ENCODE measurements at regions not wholly inside any gene's neighbourhood (a gene's known extent, or its start where the extent isn't known, plus 50 kb on each side); places are given as distances from the start of the nearest gene placed in this dataset.
"Not testable (repeated sequence)": the region's sequence is repeated elsewhere in the genome, so short reads cannot be mapped to it uniquely, and the experiment has no call there.

GRCh38 chr1:196366-196765, 255.1 kb downstream of the OR4F29 start:
- H3K9ac ChIP-seq (ENCODE audit: insufficient read depth, low read length, poor library complexity, severe bottlenecking); H4K20me1 ChIP-seq (ENCODE audit: insufficient read depth, low read length); H3K79me2 ChIP-seq (ENCODE audit: insufficient read depth, low read length); H3K27ac ChIP-seq (ENCODE audit: low read depth in 1 of 2, low read length in 2 of 2); intact Hi-C loops (cut with micrococcal nuclease); H3K9me3 ChIP-seq (replicated peaks in 1 of 2; ENCODE audit: control insufficient read depth in 1 of 2, insufficient read depth in 1 of 2, low read length in 2 of 2); H3K36me3 ChIP-seq (replicated peaks in 1 of 2; ENCODE audit: control insufficient read depth in 1 of 2, insufficient read depth in 2 of 2, low read length in 2 of 2); H3K4me1 Mint-ChIP-seq; H3K36me3 Mint-ChIP-seq; H3K4me3 ChIP-seq (replicated peaks in 1 of 3; ENCODE audit: low read depth in 2 of 3, low read length in 3 of 3); DNase-seq; H3K4me3 Mint-ChIP-seq; H3K27ac Mint-ChIP-seq; H3K27me3 ChIP-seq (ENCODE audit: control insufficient read depth in 2 of 2, insufficient read depth in 2 of 2, low read length in 2 of 2); H3K9me3 Mint-ChIP-seq; H3K4me1 ChIP-seq (ENCODE audit: control insufficient read depth in 1 of 2, insufficient read depth in 2 of 2, low read length in 2 of 2); H3K4me2 ChIP-seq (replicated peaks; ENCODE audit: extremely low read depth, low read length, poor library complexity, severe bottlenecking); H2AFZ ChIP-seq (ENCODE audit: insufficient read depth, low read depth, low read length, poor library complexity, severe bottlenecking); H3K27me3 Mint-ChIP-seq (ENCODE audit: low read depth in 3 of 3): not testable (repeated sequence)
- no CpG with 5 or more reads among the region's 5 CpGs for WGBS (ENCODE audit: insufficient coverage)

- H3K36me3 ChIP-seq (replicated peaks in 1 of 2; ENCODE audit: control insufficient read depth in 1 of 2, insufficient read depth in 2 of 2, low read length in 2 of 2); H3K4me1 ChIP-seq (ENCODE audit: control insufficient read depth in 1 of 2, insufficient read depth in 2 of 2, low read length in 2 of 2); H3K9ac ChIP-seq (ENCODE audit: insufficient read depth, low read length, poor library complexity, severe bottlenecking); H3K4me3 ChIP-seq (replicated peaks in 1 of 3; ENCODE audit: low read depth in 2 of 3, low read length in 3 of 3); H3K27me3 Mint-ChIP-seq (ENCODE audit: low read depth in 3 of 3); H2AFZ ChIP-seq (ENCODE audit: insufficient read depth, low read depth, low read length, poor library complexity, severe bottlenecking); H3K27ac ChIP-seq (ENCODE audit: low read depth in 1 of 2, low read length in 2 of 2); H3K27me3 ChIP-seq (ENCODE audit: control insufficient read depth in 2 of 2, insufficient read depth in 2 of 2, low read length in 2 of 2); intact Hi-C loops (cut with micrococcal nuclease); H3K79me2 ChIP-seq (ENCODE audit: insufficient read depth, low read length); H3K9me3 ChIP-seq (replicated peaks in 1 of 2; ENCODE audit: control insufficient read depth in 1 of 2, insufficient read depth in 1 of 2, low read length in 2 of 2); H3K4me2 ChIP-seq (replicated peaks; ENCODE audit: extremely low read depth, low read length, poor library complexity, severe bottlenecking); H4K20me1 ChIP-seq (ENCODE audit: insufficient read depth, low read length); H3K9me3 Mint-ChIP-seq: not testable (repeated sequence)
- Mint-ChIP-seq H3K4me1 (peaks cover 10% of the 10 kb centered on the region), H3K36me3 (peaks cover 9 to 11% of the 10 kb centered on the region in 2 donors), H3K4me3 (peak overlapping the region; percentile 18 to 48), H3K27ac (peak overlapping the region; percentile 19 to 83 (median 62))
- WGBS (ENCODE audit: insufficient coverage) = 92% methylated on average over 5 of the region's 19 CpGs
- peak in 1 of 3 donors; percentile 4 for DNase-seq
Observed at GRCh38 chr1:191296-192049, 260.0 kb downstream of the OR4F29 start.

- H2AFZ ChIP-seq (ENCODE audit: insufficient read depth, low read depth, low read length, poor library complexity, severe bottlenecking); H3K4me3 ChIP-seq (replicated peaks in 1 of 3; ENCODE audit: low read depth in 2 of 3, low read length in 3 of 3); intact Hi-C loops (cut with micrococcal nuclease); H4K20me1 ChIP-seq (ENCODE audit: insufficient read depth, low read length); H3K9me3 ChIP-seq (replicated peaks in 1 of 2; ENCODE audit: control insufficient read depth in 1 of 2, insufficient read depth in 1 of 2, low read length in 2 of 2); H3K27ac ChIP-seq (ENCODE audit: low read depth in 1 of 2, low read length in 2 of 2); H3K9me3 Mint-ChIP-seq; H3K4me2 ChIP-seq (replicated peaks; ENCODE audit: extremely low read depth, low read length, poor library complexity, severe bottlenecking); H3K36me3 ChIP-seq (replicated peaks in 1 of 2; ENCODE audit: control insufficient read depth in 1 of 2, insufficient read depth in 2 of 2, low read length in 2 of 2); DNase-seq; H3K4me3 Mint-ChIP-seq; H3K4me1 ChIP-seq (ENCODE audit: control insufficient read depth in 1 of 2, insufficient read depth in 2 of 2, low read length in 2 of 2); H3K9ac ChIP-seq (ENCODE audit: insufficient read depth, low read length, poor library complexity, severe bottlenecking); H3K27me3 Mint-ChIP-seq (ENCODE audit: low read depth in 3 of 3); H3K27me3 ChIP-seq (ENCODE audit: control insufficient read depth in 2 of 2, insufficient read depth in 2 of 2, low read length in 2 of 2); H3K79me2 ChIP-seq (ENCODE audit: insufficient read depth, low read length): not testable (repeated sequence)
- peaks cover 9 to 11% of the 10 kb centered on the region in 2 donors for H3K36me3 Mint-ChIP-seq
- peak overlapping the region in 4 of 7 donors; percentile 46 to 80 (median 68) for H3K27ac Mint-ChIP-seq
- H3K4me1 Mint-ChIP-seq = peaks cover 10% of the 10 kb centered on the region
- 100% methylated on average over 1 of the region's 6 CpGs for WGBS (ENCODE audit: insufficient coverage)
Observed at GRCh38 chr1:190678-191077, 260.8 kb downstream of the OR4F29 start.

- H3K4me3 ChIP-seq (replicated peaks in 1 of 3; ENCODE audit: low read depth in 2 of 3, low read length in 3 of 3); H3K27me3 Mint-ChIP-seq (ENCODE audit: low read depth in 3 of 3); H4K20me1 ChIP-seq (ENCODE audit: insufficient read depth, low read length); H3K9ac ChIP-seq (ENCODE audit: insufficient read depth, low read length, poor library complexity, severe bottlenecking); H3K27me3 ChIP-seq (ENCODE audit: control insufficient read depth in 2 of 2, insufficient read depth in 2 of 2, low read length in 2 of 2); H3K9me3 Mint-ChIP-seq; H3K4me2 ChIP-seq (replicated peaks; ENCODE audit: extremely low read depth, low read length, poor library complexity, severe bottlenecking); H3K4me1 ChIP-seq (ENCODE audit: control insufficient read depth in 1 of 2, insufficient read depth in 2 of 2, low read length in 2 of 2); H3K79me2 ChIP-seq (ENCODE audit: insufficient read depth, low read length); H3K27ac Mint-ChIP-seq; DNase-seq; H3K36me3 ChIP-seq (replicated peaks in 1 of 2; ENCODE audit: control insufficient read depth in 1 of 2, insufficient read depth in 2 of 2, low read length in 2 of 2); H3K9me3 ChIP-seq (replicated peaks in 1 of 2; ENCODE audit: control insufficient read depth in 1 of 2, insufficient read depth in 1 of 2, low read length in 2 of 2); H3K4me3 Mint-ChIP-seq; intact Hi-C loops (cut with micrococcal nuclease); H2AFZ ChIP-seq (ENCODE audit: insufficient read depth, low read depth, low read length, poor library complexity, severe bottlenecking); H3K27ac ChIP-seq (ENCODE audit: low read depth in 1 of 2, low read length in 2 of 2): not testable (repeated sequence)
- peaks cover 10% of the 10 kb centered on the region for H3K4me1 Mint-ChIP-seq
- H3K36me3 Mint-ChIP-seq = peaks cover 9 to 11% of the 10 kb centered on the region in 2 donors
- no CpG with 5 or more reads among the region's 8 CpGs for WGBS (ENCODE audit: insufficient coverage)
Observed at GRCh38 chr1:189915-190314, 261.6 kb downstream of the OR4F29 start.

Measured in CD14-positive monocyte (primary cell).